GM12878 (cell line): ENCODE measurements at regions not wholly inside any gene's neighbourhood (a gene's known extent, or its start where the extent isn't known, plus 50 kb on each side); places are given as distances from the start of the nearest gene placed in this dataset.

Source experiments
- ATAC-seq: fragments of 200-7000 bp; cut with Tn5 transposase; 3 replicates; pipeline ENCODE4 v1.9.1; 2020; ENCODE audit warnings: mild to moderate bottlenecking, moderate library complexity
- BruUV-seq: library from RNA; stranded (reverse); fragments of 400-500 nt; replicated peaks from 2 replicates; lab custom pipeline; 2021; lab: Mats Ljungman, UMichigan
- CTCF ChIA-PET: fragments of 300-600 bp; sonication (Branson Sonifier 250); formaldehyde crosslinking; extraction: SDS; loops from one replicate; lab custom pipeline; 2021; ENCODE audit warnings: inconsistent platforms; lab: Yijun Ruan, JAX
- POLR2A ChIA-PET: fragments of 350-600 bp; formaldehyde crosslinking; extraction: SDS; loops from one replicate; lab custom pipeline; 2021; ENCODE audit warnings: inconsistent platforms; lab: Charles Lee
- RAD21 ChIA-PET: fragments of 300-600 bp; sonication (Branson Sonifier 250); formaldehyde crosslinking; loops from one replicate; lab custom pipeline; 2023; ENCODE audit warnings: antibody characterized with exemption; ENCODE audit not compliant: unreplicated experiment; lab: Charles Lee
- SMC1A ChIA-PET: fragments of 300-600 bp; sonication (Branson Sonifier 250); formaldehyde crosslinking; loops from one replicate; lab custom pipeline; 2023; ENCODE audit not compliant: unreplicated experiment, uncharacterized antibody; lab: Charles Lee
- DNase-seq: peaks from one replicate; pipeline ENCODE4 v3.0.0-alpha.2; 2011; ENCODE audit warnings: low read depth, low spot score
- FAIRE-seq: peaks from 3 replicates; lab custom pipeline; 2011; peaks lifted over from hg19 to GRCh38; lab: Jason Lieb, UNC
- H2AFZ ChIP-seq: 2 replicates; pipeline ENCODE4 v1.6.0; 2011; ENCODE audit warnings: low read depth, low read length, control low read depth; ENCODE audit not compliant: control insufficient read depth
- H3K27ac ChIP-seq: 2 replicates; pipeline ENCODE4 v1.5.1; 2011; ENCODE audit warnings: control low read depth; ENCODE audit not compliant: control insufficient read depth, insufficient read depth
- H3K27me3 ChIP-seq, 2 experiments: replicated peaks in 1 of 2; 2 replicates each; pipeline versions ENCODE4 v1.6.0 to v1.6.1; 2011; ENCODE audit warnings: low read length in 1 of 2; ENCODE audit not compliant: control insufficient read depth in 2 of 2, insufficient read depth in 2 of 2
- H3K36me3 ChIP-seq, 2 experiments: 2 replicates each; pipeline ENCODE4 v1.5.1; 2011; ENCODE audit warnings: low read length in 1 of 2; ENCODE audit not compliant: control insufficient read depth in 2 of 2, insufficient read depth in 2 of 2
- H3K4me1 ChIP-seq: 2 replicates; pipeline ENCODE4 v1.6.1; 2011; ENCODE audit warnings: mild to moderate bottlenecking, low read length, moderate library complexity, mixed read lengths; ENCODE audit not compliant: control insufficient read depth, insufficient read depth
- H3K4me2 ChIP-seq: 2 replicates; pipeline ENCODE4 v1.6.0; 2011; ENCODE audit warnings: control low read depth; ENCODE audit not compliant: control insufficient read depth, insufficient read depth
- H3K4me3 ChIP-seq: fragments of 200-600 bp; sonication (generic); 2 replicates; pipeline ENCODE4 v1.5.1; 2016
- H3K79me2 ChIP-seq: 2 replicates; pipeline ENCODE4 v1.6.0; 2011; ENCODE audit warnings: low read length; ENCODE audit not compliant: control insufficient read depth, insufficient read depth
- H3K9ac ChIP-seq: 2 replicates; pipeline ENCODE4 v1.8.0; 2011; ENCODE audit warnings: low read length, control low read depth, mixed read lengths; ENCODE audit not compliant: control insufficient read depth, insufficient read depth
- H3K9me3 ChIP-seq: replicated peaks from 3 replicates; pipeline ENCODE4 v1.5.1; 2011; ENCODE audit warnings: mild to moderate bottlenecking, low read length; ENCODE audit not compliant: control insufficient read depth, insufficient read depth
- H4K20me1 ChIP-seq: 2 replicates; pipeline ENCODE4 v1.6.0; 2011; ENCODE audit not compliant: control insufficient read depth, insufficient read depth
- BHLHE40 ChIP-seq, 2 experiments: fragments of 450-650 bp in 1 of 2; IDR thresholded peaks; 2 replicates each; pipeline ENCODE4 v1.6.1; 2011 to 2017; ENCODE audit warnings: low read depth in 2 of 2, borderline replicate concordance in 1 of 2, improper control_type of control experiment in 1 of 2, low read length in 1 of 2, mild to moderate bottlenecking in 1 of 2
- CEBPZ ChIP-seq: fragments of 150-350 bp; IDR thresholded peaks from 2 replicates; pipeline ENCODE4 v1.6.1; 2016; ENCODE audit warnings: low read depth, low read length
- KAT2A ChIP-seq: conservative IDR thresholded peaks from 2 replicates; pipeline ENCODE4 v1.6.1; 2011; ENCODE audit warnings: low read depth, low read length; ENCODE audit not compliant: control insufficient read depth
- NFYA ChIP-seq: IDR thresholded peaks from 2 replicates; pipeline ENCODE4 v1.6.1; 2011; ENCODE audit warnings: low read depth, mild to moderate bottlenecking, low read length, improper control_type of control experiment, borderline replicate concordance
- POLR2AphosphoS2 ChIP-seq: IDR thresholded peaks from 2 replicates; pipeline ENCODE4 v1.6.1; 2011; ENCODE audit warnings: low read depth, mild to moderate bottlenecking, low read length, improper control_type of control experiment, moderate library complexity
- SIX5 ChIP-seq: IDR thresholded peaks from 2 replicates; pipeline ENCODE4 v1.6.1; 2011; ENCODE audit warnings: mild to moderate bottlenecking, low read depth, low read length, moderate library complexity; ENCODE audit not compliant: severe bottlenecking
- SPI1 ChIP-seq: IDR thresholded peaks from 2 replicates; pipeline ENCODE4 v1.6.1; 2011; ENCODE audit warnings: low read depth, mild to moderate bottlenecking, low read length, moderate library complexity, borderline replicate concordance; ENCODE audit not compliant: insufficient read depth
- YBX1 ChIP-seq: fragments of 450-650 bp; IDR thresholded peaks from 2 replicates; pipeline ENCODE4 v1.6.1; 2016; ENCODE audit warnings: antibody characterized with exemption
- ZZZ3 ChIP-seq: IDR thresholded peaks from 2 replicates; pipeline ENCODE4 v1.6.1; 2011; ENCODE audit warnings: low read depth; ENCODE audit not compliant: control insufficient read depth, insufficient read length
- WGBS: methylation state at CpG from one replicate; pipeline ENCODE4 v1.1.6; 2016; ENCODE audit warnings: low lambda C conversion rate; ENCODE audit not compliant: insufficient replicate concordance, insufficient coverage; ENCODE audit errors: missing lambda C conversion rate; 5-methylcytosine and 5-hydroxymethylcytosine counted together
- in situ Hi-C: fragments of 300-500 bp; cut with MboI; formaldehyde crosslinking; loops from 9 replicates; pipeline ENCODE4 v1.14.3; 2018; ENCODE audit warnings: mixed read lengths
- intact Hi-C: fragments of 100-400 bp; cut with micrococcal nuclease; formaldehyde crosslinking; loops from one replicate; pipeline ENCODE4 v1.14.2; 2022; ENCODE audit not compliant: unreplicated experiment

DNA sequence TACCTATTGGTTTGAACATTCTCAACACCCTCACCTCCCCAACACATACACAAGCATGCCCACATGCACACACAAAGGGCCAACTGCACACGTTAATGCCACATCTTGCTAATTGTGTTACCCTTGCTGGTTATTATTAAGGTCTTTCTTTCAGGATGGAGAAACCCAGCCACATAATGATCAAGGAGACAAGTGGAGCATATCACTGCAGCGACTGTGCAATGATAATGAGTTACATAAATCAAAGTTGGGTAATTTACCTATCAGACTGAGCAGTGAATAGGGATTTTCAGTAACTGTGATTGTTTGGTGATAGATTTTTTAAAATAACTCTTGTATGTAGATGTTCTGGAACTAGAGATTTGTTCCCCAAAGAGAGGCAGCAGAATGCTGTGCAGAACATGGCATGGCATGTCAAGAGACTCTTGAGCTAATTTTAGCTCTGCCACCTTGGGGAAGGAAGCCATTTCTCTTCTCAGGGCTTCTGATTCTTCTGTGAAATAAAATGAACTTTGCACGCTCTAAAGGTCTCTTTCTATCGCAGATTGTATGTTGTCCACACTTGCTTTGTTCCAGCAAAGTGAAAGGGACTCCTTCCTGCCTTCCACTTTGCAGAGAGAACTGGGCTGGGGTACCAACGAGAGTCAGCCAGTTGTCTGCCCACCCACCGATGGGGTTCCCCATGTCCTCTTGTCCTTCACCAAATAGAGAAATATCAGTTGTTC lies 126.0 kb upstream of the CAMK1G start:
- ATAC-seq, result no peak
- CTCF ChIA-PET, result interaction anchor here (0.6 kb wide), 1 partner anchor 13 kb away, joined by 3 read pairs; no protein-coding TSS in a partner anchor
- 2% methylated on average over 6 of the region's 6 CpGs for WGBS
- no peak overlapping the region for H3K9ac ChIP-seq
- no peaks in the 10 kb centered on the region for H3K79me2 ChIP-seq
- no peak overlapping the region for H3K4me2 ChIP-seq
- H3K36me3 ChIP-seq, result no peaks in the 10 kb centered on the region
- in situ Hi-C loops, result no loop called here
- DNase-seq, result no peak
- H3K4me3 ChIP-seq, result no peak overlapping the region
- intact Hi-C loops, result no loop called here
- no peaks in the 10 kb centered on the region for H3K4me1 ChIP-seq
- peaks cover 2 to 5% of the 10 kb centered on the region in 2 experiments; a peak in 1 of 4 replicates for H3K27me3 ChIP-seq
- POLR2A ChIA-PET, result no interaction called here
- H4K20me1 ChIP-seq, result no peaks in the 10 kb centered on the region
- no peak for FAIRE-seq
- RAD21 ChIA-PET, result no interaction called here
- SMC1A ChIA-PET, result no interaction called here
- H2AFZ ChIP-seq, result no peak overlapping the region
- BruUV-seq, result no TSS peak
- H3K27ac ChIP-seq, result no peak overlapping the region
- TF ChIP-seq ZZZ3, result no peak
- TF ChIP-seq NFYA, result no peak
- TF ChIP-seq SPI1, result no peak
- TF ChIP-seq CEBPZ, result no peak
- no peak for TF ChIP-seq POLR2AphosphoS2
- no peak for TF ChIP-seq BHLHE40 (IDR thresholded peaks at IDR 0.05; ENCODE audit: borderline replicate concordance in 1 of 2, low read depth in 2 of 2, low read length in 1 of 2)
- TF ChIP-seq KAT2A, result no peak
- no peak for TF ChIP-seq YBX1
- no peak for TF ChIP-seq SIX5
- TF ChIP-seq, all 136 proteins: peak for 0
- no peaks in the 10 kb centered on the region for H3K9me3 ChIP-seq
